K562 (cell line): ENCODE measurements at regions not wholly inside any gene's neighbourhood (a gene's known extent, or its start where the extent isn't known, plus 50 kb on each side); places are given as distances from the start of the nearest gene placed in this dataset.

Experiments
- ATAC-seq: fragments of 200-7000 bp; cut with Tn5 transposase; 3 replicates; pipeline ENCODE4 v1.9.1; 2020; ENCODE audit warnings: moderate library complexity
- BruUV-seq: library from RNA; stranded (reverse); fragments of 400-500 nt; replicated peaks from 2 replicates; lab custom pipeline; 2021; lab: Mats Ljungman, UMichigan
- CTCF ChIA-PET: fragments of 300-600 bp; formaldehyde crosslinking; extraction: SDS; loops from one replicate; lab custom pipeline; 2021; ENCODE audit warnings: low intra/inter-chr PET ratio; lab: Yijun Ruan, JAX
- POLR2A ChIA-PET: fragments of 300-600, 350-650 bp; sonication (Branson Sonifier 250); formaldehyde crosslinking; extraction: SDS; loops from one replicate; lab custom pipeline; 2021; ENCODE audit warnings: antibody characterized with exemption, inconsistent platforms; lab: Yijun Ruan, JAX
- DNase-seq, 4 experiments: peaks; one replicate each; pipeline versions ENCODE4 v3.0.0 to v3.0.0-alpha.2; 2011 to 2018; ENCODE audit warnings: low spot score in 3 of 4, mixed read lengths in 3 of 4; ENCODE audit errors: extremely low read depth in 1 of 4
- FAIRE-seq: peaks from 2 replicates; lab custom pipeline; 2011; peaks lifted over from hg19 to GRCh38; lab: Jason Lieb, UNC
- H2AFZ ChIP-seq: 2 replicates; pipeline ENCODE4 v1.6.0; 2011; ENCODE audit warnings: low read depth, low read length, control low read depth, inconsistent platforms
- H3K27ac ChIP-seq: fragments of 200-600 bp; 3 replicates; pipeline ENCODE4 v1.8.0; 2011; ENCODE audit warnings: low read depth, mild to moderate bottlenecking, control low read depth, inconsistent platforms, low read length, moderate library complexity, mixed read lengths; ENCODE audit errors: extremely low read depth
- H3K27me3 ChIP-seq, 2 experiments: fragments of 300-600 bp in 1 of 2; 2 replicates in 1 of 2; 3 replicates in 1 of 2; pipeline versions ENCODE4 v1.6.0 to v1.8.0; 2011; ENCODE audit warnings: inconsistent platforms in 2 of 2, low read length in 2 of 2, mild to moderate bottlenecking in 1 of 2, mixed read lengths in 1 of 2, moderate library complexity in 1 of 2; ENCODE audit not compliant: control insufficient read depth in 2 of 2, insufficient read depth in 2 of 2
- H3K36me3 ChIP-seq: fragments of 300-600 bp; 3 replicates; pipeline ENCODE4 v1.8.0; 2011; ENCODE audit warnings: mild to moderate bottlenecking, low read length, inconsistent platforms; ENCODE audit not compliant: control insufficient read depth, insufficient read depth
- H3K4me1 ChIP-seq, 2 experiments: fragments of 200-600 bp in 1 of 2; replicated peaks in 1 of 2; 2 replicates in 1 of 2; 3 replicates in 1 of 2; pipeline versions ENCODE4 v1.5.1 to v1.8.0; 2011; ENCODE audit warnings: inconsistent platforms in 2 of 2, low read length in 2 of 2, mild to moderate bottlenecking in 1 of 2, mixed read lengths in 1 of 2, moderate library complexity in 1 of 2; ENCODE audit not compliant: control insufficient read depth in 2 of 2, insufficient read depth in 2 of 2
- H3K4me2 ChIP-seq: 2 replicates; pipeline ENCODE4 v1.6.1; 2011; ENCODE audit warnings: low read length, control low read depth, inconsistent platforms, mixed read lengths; ENCODE audit not compliant: insufficient read depth
- H3K4me3 ChIP-seq: fragments of 200-600 bp; sonication (generic), shearing (Covaris generic); 2 replicates; pipeline ENCODE4 v1.5.1; 2016; ENCODE audit warnings: control low read depth, inconsistent platforms
- H3K79me2 ChIP-seq: fragments of 200-600 bp; 3 replicates; pipeline ENCODE4 v1.8.0; 2011; ENCODE audit warnings: low read length, inconsistent platforms; ENCODE audit not compliant: control insufficient read depth, insufficient read depth
- H3K9ac ChIP-seq, 2 experiments: 2 replicates each; pipeline versions ENCODE4 v1.6.0 to v1.6.1; 2011; ENCODE audit warnings: low read depth in 2 of 2, low read length in 2 of 2, control low read depth in 1 of 2, inconsistent platforms in 1 of 2, mild to moderate bottlenecking in 1 of 2, mixed read lengths in 1 of 2; ENCODE audit not compliant: insufficient read depth in 1 of 2
- H3K9me1 ChIP-seq: one replicate; pipeline ENCODE4 v1.6.0; 2011; ENCODE audit warnings: inconsistent platforms, mild to moderate bottlenecking, low read length, moderate library complexity; ENCODE audit not compliant: control insufficient read depth, insufficient read depth
- H3K9me3 ChIP-seq: replicated peaks from 2 replicates; pipeline ENCODE4 v1.5.1; 2011; ENCODE audit warnings: low read depth, low read length, inconsistent platforms; ENCODE audit not compliant: control insufficient read depth, insufficient read depth
- H4K20me1 ChIP-seq: replicated peaks from 2 replicates; pipeline ENCODE4 v1.6.1; 2011; ENCODE audit warnings: low read length, inconsistent platforms, mixed read lengths; ENCODE audit not compliant: control insufficient read depth, insufficient read depth
- CEBPG ChIP-seq, 3 experiments: fragments of 200-800 bp in 1 of 3; sonication (Bioruptor generic) in 1 of 3; sonication (generic) in 1 of 3; formaldehyde crosslinking in 1 of 3; IDR thresholded peaks in 2 of 3; conservative IDR thresholded peaks in 1 of 3; 2 replicates each; pipeline versions ENCODE4 v1.6.1 to v1.8.0; 2016 to 2022; ENCODE audit warnings: missing compliant biosample characterization in 2 of 3, missing genetic modification characterization in 2 of 3, mild to moderate bottlenecking in 1 of 3, missing genetic modification reagents in 1 of 3
- RAD21 ChIP-seq, 2 experiments: fragments of 250-450 bp in 1 of 2; fragments of 450-650 bp in 1 of 2; sonication (Bioruptor Pico) in 1 of 2; formaldehyde crosslinking in 1 of 2; IDR thresholded peaks in 1 of 2; conservative IDR thresholded peaks in 1 of 2; 2 replicates each; pipeline versions ENCODE4 v1.4.0 to v1.8.0; 2020 to 2022; ENCODE audit warnings: mild to moderate bottlenecking in 2 of 2, moderate library complexity in 1 of 2
- SP1 ChIP-seq: sonication (generic); formaldehyde crosslinking; IDR thresholded peaks from 2 replicates; pipeline ENCODE4 v1.8.1; 2022; ENCODE audit warnings: mild to moderate bottlenecking, missing genetic modification reagents
- SRSF1 ChIP-seq: fragments of 200-400 bp; formaldehyde crosslinking; IDR thresholded peaks from 2 replicates; pipeline ENCODE4 v1.6.1; 2017; ENCODE audit warnings: mild to moderate bottlenecking, low read depth, low read length, moderate library complexity
- SRSF9 ChIP-seq: fragments of 200-400 bp; formaldehyde crosslinking; IDR thresholded peaks from 2 replicates; pipeline ENCODE4 v1.6.1; 2017; ENCODE audit warnings: low read depth, low read length, borderline replicate concordance
- TAF9B ChIP-seq: fragments of 450-650 bp; IDR thresholded peaks from 2 replicates; pipeline ENCODE4 v1.6.1; 2018; ENCODE audit warnings: mild to moderate bottlenecking; ENCODE audit not compliant: partially characterized antibody
- TEAD4 ChIP-seq, 2 experiments: sonication (generic) in 1 of 2; formaldehyde crosslinking in 1 of 2; IDR thresholded peaks; 2 replicates each; pipeline versions ENCODE4 v1.6.1 to v1.8.0; 2012 to 2022; ENCODE audit warnings: borderline replicate concordance in 1 of 2, inconsistent platforms in 1 of 2, low read length in 1 of 2, mild to moderate bottlenecking in 1 of 2, missing genetic modification reagents in 1 of 2
- ZBED1 ChIP-seq: IDR thresholded peaks from 2 replicates; pipeline ENCODE4 v1.6.1; 2014
- ZNF224 ChIP-seq: sonication (generic); formaldehyde crosslinking; IDR thresholded peaks from 2 replicates; pipeline ENCODE4 v1.8.0; 2022; ENCODE audit warnings: mild to moderate bottlenecking, missing genetic modification reagents
- ZNF263 ChIP-seq: sonication (generic); formaldehyde crosslinking; IDR thresholded peaks from 2 replicates; pipeline ENCODE4 v1.8.0; 2022; ENCODE audit warnings: mild to moderate bottlenecking, missing genetic modification reagents, borderline replicate concordance
- ZNF764 ChIP-seq: fragments of 250-450 bp; sonication (Bioruptor Pico); IDR thresholded peaks from 2 replicates; pipeline ENCODE4 v1.4.0; 2020; ENCODE audit warnings: low read depth, mild to moderate bottlenecking, moderate library complexity
- WGBS: fragments of 100-300 bp; shearing (Covaris generic); methylation state at CpG from one replicate; pipeline ENCODE4 v1.1.6; 2016; ENCODE audit warnings: low coverage, mixed read lengths; ENCODE audit not compliant: insufficient coverage; ENCODE audit errors: missing lambda C conversion rate; 5-methylcytosine and 5-hydroxymethylcytosine counted together
- in situ Hi-C: fragments of 300-500 bp; cut with MboI; formaldehyde crosslinking; loops from 4 replicates; pipeline ENCODE4 v1.15.0; 2018; ENCODE audit warnings: inconsistent platforms, mixed read lengths
- intact Hi-C: fragments of 100-400 bp; cut with micrococcal nuclease; formaldehyde crosslinking; loops from 2 replicates; pipeline ENCODE4 v1.14.2; 2022
- TF ChIP-seq, protein P1 (sequence below): fragments of 250-450 bp; sonication (Bioruptor Pico); IDR thresholded peaks from 2 replicates; pipeline ENCODE4 v1.5.0; 2021
- TF ChIP-seq, protein P2 (sequence below): fragments of 250-450 bp; sonication (Bioruptor Pico); IDR thresholded peaks from 2 replicates; pipeline ENCODE4 v1.5.0; 2021
- TF ChIP-seq, protein P3 (sequence below): sonication (generic); formaldehyde crosslinking; IDR thresholded peaks from 2 replicates; pipeline ENCODE4 v1.8.0; 2022; ENCODE audit warnings: mild to moderate bottlenecking, low read depth, missing genetic modification reagents

DNA sequence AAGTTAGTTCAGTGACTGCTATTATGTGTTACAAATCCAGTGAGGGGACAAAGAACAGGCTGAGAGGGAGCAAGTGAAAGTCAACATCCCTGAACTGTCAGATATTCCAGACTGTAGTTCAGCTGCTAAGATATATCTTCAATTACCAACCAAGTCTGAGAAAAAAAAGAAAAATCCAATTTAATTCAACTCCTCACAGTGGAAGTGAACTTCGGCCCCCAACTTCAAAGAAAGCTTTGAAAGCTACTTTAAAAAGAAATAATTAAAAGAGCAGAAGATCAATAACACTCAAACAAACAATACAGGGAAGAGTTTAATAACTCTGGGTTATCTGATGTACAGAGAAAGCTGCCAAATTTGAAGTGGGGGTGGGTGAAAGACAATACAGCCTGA, 174.0 kb downstream of the SERPINI1 start (continued):
- TF ChIP-seq, protein P1, sequence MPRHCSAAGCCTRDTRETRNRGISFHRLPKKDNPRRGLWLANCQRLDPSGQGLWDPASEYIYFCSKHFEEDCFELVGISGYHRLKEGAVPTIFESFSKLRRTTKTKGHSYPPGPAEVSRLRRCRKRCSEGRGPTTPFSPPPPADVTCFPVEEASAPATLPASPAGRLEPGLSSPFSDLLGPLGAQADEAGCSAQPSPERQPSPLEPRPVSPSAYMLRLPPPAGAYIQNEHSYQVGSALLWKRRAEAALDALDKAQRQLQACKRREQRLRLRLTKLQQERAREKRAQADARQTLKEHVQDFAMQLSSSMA (CRISPR knock-in tag), result no peak
- TF ChIP-seq, protein P2, sequence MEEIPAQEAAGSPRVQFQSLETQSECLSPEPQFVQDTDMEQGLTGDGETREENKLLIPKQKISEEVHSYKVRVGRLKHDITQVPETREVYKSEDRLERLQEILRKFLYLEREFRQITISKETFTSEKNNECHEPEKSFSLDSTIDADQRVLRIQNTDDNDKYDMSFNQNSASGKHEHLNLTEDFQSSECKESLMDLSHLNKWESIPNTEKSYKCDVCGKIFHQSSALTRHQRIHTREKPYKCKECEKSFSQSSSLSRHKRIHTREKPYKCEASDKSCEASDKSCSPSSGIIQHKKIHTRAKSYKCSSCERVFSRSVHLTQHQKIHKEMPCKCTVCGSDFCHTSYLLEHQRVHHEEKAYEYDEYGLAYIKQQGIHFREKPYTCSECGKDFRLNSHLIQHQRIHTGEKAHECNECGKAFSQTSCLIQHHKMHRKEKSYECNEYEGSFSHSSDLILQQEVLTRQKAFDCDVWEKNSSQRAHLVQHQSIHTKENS (CRISPR knock-in tag), result no peak

DNA sequence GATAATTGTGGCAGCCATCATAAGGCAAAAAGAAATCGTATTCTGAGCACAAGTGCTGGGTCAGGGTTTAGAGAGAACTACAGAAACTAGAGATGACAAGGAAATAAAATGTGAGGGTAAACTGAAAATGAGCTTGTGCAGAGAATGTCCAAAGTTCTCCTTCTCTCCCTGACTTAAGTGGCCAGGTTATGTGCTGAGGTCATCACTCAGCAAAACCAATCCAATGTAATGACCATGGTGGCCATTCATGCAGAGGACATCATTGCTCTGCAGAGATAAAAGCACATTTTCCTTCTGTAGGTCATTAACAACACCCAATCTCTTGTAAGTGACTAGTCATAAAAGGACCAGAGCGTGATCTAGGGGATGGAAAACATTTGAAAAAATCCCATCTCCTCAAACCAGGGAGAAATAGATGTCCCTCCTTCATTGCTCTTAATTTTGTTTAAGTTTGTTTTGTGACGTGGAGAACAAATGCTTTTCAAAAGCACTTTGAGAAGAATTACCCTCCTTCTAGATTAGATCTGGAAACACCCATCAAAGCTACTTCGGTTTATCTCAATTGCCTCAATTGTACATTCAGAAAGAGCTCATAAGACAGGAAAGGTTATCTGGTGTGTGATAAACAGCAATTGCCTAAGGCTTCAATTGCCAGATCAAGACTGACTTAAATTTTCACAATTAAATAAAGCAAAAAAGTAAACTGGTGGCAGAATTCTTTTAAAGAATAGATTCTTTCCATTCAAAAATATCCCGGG, 173.4 kb downstream of the SERPINI1 start:
- Histone ChIP-seq H3K4me3 (no peak overlapping the region), H3K27ac (no peak overlapping the region), H2AFZ (no peak overlapping the region), H3K9ac (no peak overlapping the region), H3K4me2 (no peak overlapping the region), H3K9me3 (no peaks in the 10 kb centered on the region), H3K36me3 (no peaks in the 10 kb centered on the region), H3K79me2 (no peaks in the 10 kb centered on the region), H4K20me1 (no peaks in the 10 kb centered on the region), H3K27me3 (no peaks in the 10 kb centered on the region), H3K4me1 (no peaks in the 10 kb centered on the region), H3K9me1 (no peaks in the 10 kb centered on the region)
- WGBS, result 0% methylated on average over 5 of the region's 5 CpGs
- in situ Hi-C loops (no loop called here), intact Hi-C loops (no loop called here)
- CTCF ChIA-PET, result no interaction called here
- ATAC-seq (no peak), DNase-seq (no peak), FAIRE-seq (no peak)
- no peak for TF ChIP-seq SRSF1
- TF ChIP-seq CEBPG (CRISPR knock-in tag; IDR thresholded peaks at IDR 0.05), result no peak
- no peak for TF ChIP-seq CEBPG (tag; conservative IDR thresholded peaks at IDR 0.05 in 1 of 2, IDR thresholded peaks at IDR 0.05 in 1 of 2)
- no peak for TF ChIP-seq RAD21 (CRISPR knock-in tag; conservative IDR thresholded peaks at IDR 0.05 in 1 of 2, IDR thresholded peaks at IDR 0.05 in 1 of 2)
- no peak for TF ChIP-seq ZNF764 (CRISPR knock-in tag)
- no peak for TF ChIP-seq SP1 (CRISPR knock-in tag)
- TF ChIP-seq, protein P3, sequence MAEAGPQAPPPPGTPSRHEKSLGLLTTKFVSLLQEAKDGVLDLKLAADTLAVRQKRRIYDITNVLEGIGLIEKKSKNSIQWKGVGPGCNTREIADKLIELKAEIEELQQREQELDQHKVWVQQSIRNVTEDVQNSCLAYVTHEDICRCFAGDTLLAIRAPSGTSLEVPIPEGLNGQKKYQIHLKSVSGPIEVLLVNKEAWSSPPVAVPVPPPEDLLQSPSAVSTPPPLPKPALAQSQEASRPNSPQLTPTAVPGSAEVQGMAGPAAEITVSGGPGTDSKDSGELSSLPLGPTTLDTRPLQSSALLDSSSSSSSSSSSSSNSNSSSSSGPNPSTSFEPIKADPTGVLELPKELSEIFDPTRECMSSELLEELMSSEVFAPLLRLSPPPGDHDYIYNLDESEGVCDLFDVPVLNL, result no peak
- no peak for TF ChIP-seq ZNF224 (CRISPR knock-in tag)
- no peak for TF ChIP-seq ZNF263 (CRISPR knock-in tag)
- no peak for TF ChIP-seq SRSF9
- TF ChIP-seq TAF9B, result no peak
- no peak for TF ChIP-seq ZBED1
- TF ChIP-seq TEAD4 (IDR thresholded peaks at IDR 0.05; ENCODE audit: low read length), result no peak
- no peak for TF ChIP-seq TEAD4 (CRISPR knock-in tag; IDR thresholded peaks at IDR 0.05; ENCODE audit: borderline replicate concordance)
- POLR2A ChIA-PET, result no interaction called here
- no TSS peak for BruUV-seq
